ENCODE measurements at regions not wholly inside any gene's neighbourhood (a gene's known extent, or its start where the extent isn't known, plus 50 kb on each side); places are given as distances from the start of the nearest gene placed in this dataset.

- TF ChIP-seq YY1 (IDR thresholded peaks at IDR 0.05; ENCODE audit: insufficient read depth, insufficient read length), result no peak
- no peak for TF ChIP-seq ZNF274 (IDR thresholded peaks at IDR 0.05; ENCODE audit: low read depth, low read length)
- no peak for TF ChIP-seq SUZ12 (IDR thresholded peaks at IDR 0.05; ENCODE audit: extremely low read depth, insufficient read depth, insufficient read length)
Measured at GRCh38 chr18:59822612-59823550, 76.9 kb upstream of the PMAIP1 start.

All from NT2/D1 (cell line).